H9 (cell line): ENCODE measurements at regions not wholly inside any gene's neighbourhood (a gene's known extent, or its start where the extent isn't known, plus 50 kb on each side); places are given as distances from the start of the nearest gene placed in this dataset.

Source experiments
- DNase-seq: peaks from one replicate; pipeline ENCODE4 v3.0.0-alpha.2; 2017
- H2AFZ ChIP-seq: one replicate; pipeline ENCODE4 v1.6.1; 2013; ENCODE audit warnings: mild to moderate bottlenecking, low read length, control low read depth, moderate library complexity
- H2AK5ac ChIP-seq: 2 replicates; pipeline ENCODE4 v1.6.1; 2013; ENCODE audit warnings: low read length, control low read depth, mixed read lengths; ENCODE audit not compliant: insufficient read length
- H2BK120ac ChIP-seq: one replicate; pipeline ENCODE4 v1.6.1; 2013; ENCODE audit warnings: low read depth, mild to moderate bottlenecking, low read length, control low read depth, inconsistent platforms; ENCODE audit not compliant: poor library complexity, severe bottlenecking
- H2BK12ac ChIP-seq: 2 replicates; pipeline ENCODE4 v1.6.1; 2013; ENCODE audit warnings: low read length, control low read depth, mixed read lengths, low read depth; ENCODE audit not compliant: insufficient read length
- H2BK15ac ChIP-seq: 2 replicates; pipeline ENCODE4 v1.6.1; 2013; ENCODE audit warnings: low read depth, low read length, control low read depth
- H2BK20ac ChIP-seq: one replicate; pipeline ENCODE4 v1.6.1; 2013; ENCODE audit warnings: low read depth, mild to moderate bottlenecking, low read length, control low read depth, inconsistent platforms; ENCODE audit not compliant: poor library complexity, severe bottlenecking
- H2BK5ac ChIP-seq: 2 replicates; pipeline ENCODE4 v1.6.1; 2013; ENCODE audit warnings: low read length, control low read depth, mixed read lengths; ENCODE audit not compliant: insufficient read length
- H3K14ac ChIP-seq: 2 replicates; pipeline ENCODE4 v1.6.1; 2013; ENCODE audit warnings: low read length, control low read depth; ENCODE audit not compliant: insufficient read depth
- H3K18ac ChIP-seq: 2 replicates; pipeline ENCODE4 v1.6.1; 2013; ENCODE audit warnings: low read depth, mild to moderate bottlenecking, mixed read lengths, low read length, control low read depth; ENCODE audit not compliant: insufficient read length
- H3K23ac ChIP-seq: 2 replicates; pipeline ENCODE4 v1.6.1; 2013; ENCODE audit warnings: low read length, control low read depth, mixed read lengths, low read depth; ENCODE audit not compliant: insufficient read length
- H3K23me2 ChIP-seq: 2 replicates; pipeline ENCODE4 v1.6.1; 2013; ENCODE audit warnings: low read depth, mild to moderate bottlenecking, mixed read lengths, low read length, control low read depth; ENCODE audit not compliant: insufficient read length, poor library complexity, severe bottlenecking
- H3K27ac ChIP-seq: 2 replicates; pipeline ENCODE4 v1.5.1; 2013; ENCODE audit warnings: low read length, control low read depth, mixed read lengths, low read depth; ENCODE audit not compliant: insufficient read length
- H3K27me3 ChIP-seq: 2 replicates; pipeline ENCODE4 v1.6.1; 2013; ENCODE audit warnings: low read length, control low read depth, inconsistent platforms; ENCODE audit not compliant: insufficient read depth
- H3K4ac ChIP-seq: 2 replicates; pipeline ENCODE4 v1.6.1; 2013; ENCODE audit warnings: low read depth, mild to moderate bottlenecking, control low read depth, inconsistent platforms, low read length, moderate library complexity
- H3K4me1 ChIP-seq: 2 replicates; pipeline ENCODE4 v1.6.1; 2013; ENCODE audit warnings: low read length, control low read depth, inconsistent platforms; ENCODE audit not compliant: insufficient read depth
- H3K4me2 ChIP-seq: 2 replicates; pipeline ENCODE4 v1.6.1; 2013; ENCODE audit warnings: low read length, control low read depth, mixed read lengths; ENCODE audit not compliant: insufficient read length, insufficient read depth
- H3K56ac ChIP-seq: 2 replicates; pipeline ENCODE4 v1.6.1; 2013; ENCODE audit warnings: low read depth, mild to moderate bottlenecking, mixed read lengths, low read length, control low read depth; ENCODE audit not compliant: insufficient read length
- H3K79me1 ChIP-seq: 2 replicates; pipeline ENCODE4 v1.6.1; 2013; ENCODE audit warnings: low read depth, mild to moderate bottlenecking, moderate library complexity, low read length, control low read depth, inconsistent platforms; ENCODE audit not compliant: insufficient read depth, poor library complexity, severe bottlenecking
- H3K79me2 ChIP-seq: 2 replicates; pipeline ENCODE4 v1.6.1; 2013; ENCODE audit warnings: low read length, control low read depth, inconsistent platforms; ENCODE audit not compliant: insufficient read depth
- H3K9ac ChIP-seq: 2 replicates; pipeline ENCODE4 v1.6.1; 2013; ENCODE audit warnings: low read length, control low read depth, mixed read lengths; ENCODE audit not compliant: insufficient read length; ENCODE audit errors: extremely low read depth
- H3K9me3 ChIP-seq: one replicate; pipeline ENCODE4 v1.6.1; 2013; ENCODE audit warnings: low read depth, low read length, inconsistent platforms; ENCODE audit not compliant: control insufficient read depth
- H3T11ph ChIP-seq: one replicate; pipeline ENCODE4 v1.6.1; 2013; ENCODE audit warnings: mild to moderate bottlenecking, low read length, control low read depth, inconsistent platforms
- H4K20me1 ChIP-seq: one replicate; pipeline ENCODE4 v1.6.1; 2013; ENCODE audit not compliant: control insufficient read depth, insufficient read length, insufficient read depth
- H4K5ac ChIP-seq: 2 replicates; pipeline ENCODE4 v1.6.1; 2013; ENCODE audit warnings: low read depth, mild to moderate bottlenecking, mixed read lengths, low read length, control low read depth; ENCODE audit not compliant: insufficient read length
- H4K8ac ChIP-seq: replicated peaks from 2 replicates; pipeline ENCODE4 v1.6.1; 2013; ENCODE audit warnings: low read length, control low read depth, mixed read lengths, low read depth; ENCODE audit not compliant: insufficient read length
- H4K91ac ChIP-seq: 2 replicates; pipeline ENCODE4 v1.6.1; 2013; ENCODE audit warnings: low read depth, mild to moderate bottlenecking, moderate library complexity, mixed read lengths, low read length, control low read depth; ENCODE audit not compliant: insufficient read length
- H3K27ac Mint-ChIP-seq, 3 experiments: 2 replicates in 2 of 3; 3 replicates in 1 of 3; pipeline ENCODE4 v1.8.0; 2020 to 2021; ENCODE audit warnings: mixed read lengths in 3 of 3, mild to moderate bottlenecking in 1 of 3, moderate library complexity in 1 of 3
- H3K27me3 Mint-ChIP-seq: 2 replicates; pipeline ENCODE4 v1.8.0; 2021; ENCODE audit warnings: low read depth, mild to moderate bottlenecking, moderate library complexity, mixed read lengths
- H3K36me3 Mint-ChIP-seq, 3 experiments: 2 replicates in 2 of 3; 3 replicates in 1 of 3; pipeline ENCODE4 v1.8.0; 2020 to 2021; ENCODE audit warnings: low read depth in 3 of 3, mixed read lengths in 3 of 3; ENCODE audit not compliant: insufficient read depth in 1 of 3
- H3K4me1 Mint-ChIP-seq, 2 experiments: 2 replicates each; pipeline ENCODE4 v1.8.0; 2020; ENCODE audit warnings: mixed read lengths in 2 of 2
- H3K4me3 Mint-ChIP-seq, 2 experiments: 2 replicates in 1 of 2; 3 replicates in 1 of 2; pipeline ENCODE4 v1.8.0; 2020 to 2021; ENCODE audit warnings: mild to moderate bottlenecking in 2 of 2, mixed read lengths in 2 of 2, moderate library complexity in 1 of 2
- H3K9me3 Mint-ChIP-seq, 2 experiments: 2 replicates in 1 of 2; 3 replicates in 1 of 2; pipeline ENCODE4 v1.8.0; 2020; ENCODE audit warnings: mild to moderate bottlenecking in 2 of 2, mixed read lengths in 2 of 2, moderate library complexity in 1 of 2
- CTCF ChIP-seq: fragments of 200-600 bp; sonication (generic); conservative IDR thresholded peaks from 3 replicates; pipeline ENCODE4 v1.8.0; 2021; ENCODE audit warnings: antibody characterized with exemption, mild to moderate bottlenecking
- WGBS: extraction: QIAGEN DNeasy Blood & Tissue Kit; methylation state at CpG from one replicate; pipeline ENCODE4 v1.1.7; 2013; ENCODE audit warnings: missing lambda C conversion rate, low lambda C conversion rate, mixed read lengths; ENCODE audit not compliant: insufficient read length; ENCODE audit errors: extremely low coverage; 5-methylcytosine and 5-hydroxymethylcytosine counted together

GRCh38 chr16:61435346-61435745 lies 600.9 kb downstream of the CDH8 start:
- no peaks in the 10 kb centered on the region for H3K79me2 ChIP-seq
- no peak for TF ChIP-seq CTCF
- no peak overlapping the region for H2BK15ac ChIP-seq
- no peak overlapping the region for H3K4me2 ChIP-seq
- H2BK20ac ChIP-seq, result no peak overlapping the region
- H3K4me1 Mint-ChIP-seq, result no peaks in the 10 kb centered on the region
- no peak overlapping the region for H3K56ac ChIP-seq
- H3K79me1 ChIP-seq, result no peaks in the 10 kb centered on the region
- H3K27ac ChIP-seq, result no peak overlapping the region
- no peaks in the 10 kb centered on the region for H3K9me3 Mint-ChIP-seq
- no peak overlapping the region for H3K14ac ChIP-seq
- H2BK12ac ChIP-seq, result no peak overlapping the region
- H3K36me3 Mint-ChIP-seq, result no peaks in the 10 kb centered on the region
- H2BK5ac ChIP-seq, result no peak overlapping the region
- H2BK120ac ChIP-seq, result no peak overlapping the region
- no peak overlapping the region for H3K9ac ChIP-seq
- no peaks in the 10 kb centered on the region for H4K20me1 ChIP-seq
- WGBS, result no CpG with 5 or more reads among the region's 2 CpGs
- no peak overlapping the region for H3K18ac ChIP-seq
- H2AFZ ChIP-seq, result no peak overlapping the region
- H4K91ac ChIP-seq, result no peak overlapping the region
- no peak overlapping the region for H4K8ac ChIP-seq
- H3K27ac Mint-ChIP-seq, result no peak overlapping the region
- H3K9me3 ChIP-seq, result no peaks in the 10 kb centered on the region
- H3K27me3 Mint-ChIP-seq, result no peaks in the 10 kb centered on the region
- DNase-seq, result no peak
- H3K4me1 ChIP-seq, result no peaks in the 10 kb centered on the region
- no peak overlapping the region for H2AK5ac ChIP-seq
- H3K23me2 ChIP-seq, result no peaks in the 10 kb centered on the region
- no peak overlapping the region for H3K4ac ChIP-seq
- H3T11ph ChIP-seq, result no peak overlapping the region
- H3K23ac ChIP-seq, result no peak overlapping the region
- no peak overlapping the region for H4K5ac ChIP-seq
- H3K27me3 ChIP-seq, result no peaks in the 10 kb centered on the region
- H3K4me3 Mint-ChIP-seq, result no peak overlapping the region
